COLO829 (cell line): ENCODE measurements at regions not wholly inside any gene's neighbourhood (a gene's known extent, or its start where the extent isn't known, plus 50 kb on each side); places are given as distances from the start of the nearest gene placed in this dataset.

Experiments used
- DNase-seq: peaks from one replicate; pipeline ENCODE4 v3.0.0; 2012; ENCODE audit warnings: low spot score

DNA sequence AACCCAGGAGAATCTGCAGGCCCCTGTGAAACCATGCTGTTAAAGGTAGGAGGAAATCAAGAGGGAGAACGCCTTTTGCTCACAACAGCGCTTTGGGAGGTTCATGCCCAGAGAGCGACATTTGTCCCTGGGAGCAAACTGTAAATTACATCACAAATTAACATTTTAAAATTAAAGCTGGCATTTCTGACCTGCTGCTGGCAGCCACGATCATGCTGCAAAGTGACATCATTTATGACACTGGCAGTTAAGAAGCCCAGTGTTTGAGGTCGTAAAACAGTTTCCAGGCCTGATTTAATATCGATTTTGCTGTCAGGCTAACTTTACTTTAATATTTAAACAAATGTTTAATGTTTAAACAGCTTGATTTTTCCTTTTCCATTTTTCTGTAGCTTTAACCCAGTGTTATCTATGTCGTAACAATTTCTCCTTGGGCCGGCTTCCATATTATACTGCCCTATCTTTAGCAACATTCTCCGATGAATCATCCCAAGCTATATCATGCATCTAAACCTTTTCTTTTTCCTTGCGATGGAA lies 86.5 kb upstream of the NPVF start:
- no peak for DNase-seq

DNA sequence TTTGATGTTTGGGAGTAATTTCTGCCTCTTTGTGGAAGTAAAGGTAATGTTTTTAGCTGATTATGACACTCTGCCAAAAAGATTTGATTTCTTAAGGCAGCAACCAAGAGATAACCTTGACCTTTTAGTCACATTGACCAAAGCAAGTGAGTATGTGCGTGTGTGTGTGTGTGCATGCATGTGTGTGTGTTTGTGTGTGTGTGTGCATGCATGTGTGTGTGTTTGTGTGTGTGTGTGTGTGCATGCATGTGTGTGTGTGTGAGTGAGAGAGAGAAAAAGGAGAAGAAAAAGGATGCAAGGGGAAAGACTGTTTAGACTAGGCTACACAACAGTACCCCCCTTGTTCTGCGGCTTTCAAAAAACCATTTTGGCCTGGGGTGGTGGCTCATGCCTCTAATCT lies 88.1 kb upstream of the NPVF start:
- DNase-seq = no peak

DNA sequence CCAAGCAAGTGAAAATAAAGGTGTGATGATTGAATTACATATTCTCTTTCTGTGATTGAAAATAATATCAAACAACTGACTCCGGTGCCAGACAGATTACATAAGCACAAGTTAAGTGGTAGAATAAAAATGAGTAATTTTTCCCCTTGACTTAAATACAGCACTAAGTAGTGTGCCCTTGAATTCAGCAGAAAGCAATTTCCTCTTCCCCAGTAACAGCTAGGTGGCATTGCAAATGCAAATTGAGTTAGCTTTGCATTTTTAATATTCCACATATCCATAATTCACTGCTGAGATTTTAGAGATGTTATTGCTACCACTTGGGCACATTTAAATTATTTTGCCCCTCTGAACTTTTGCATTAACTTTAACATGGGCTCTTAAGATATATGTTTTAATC lies 89.8 kb upstream of the NPVF start:
- DNase-seq = no peak

DNA sequence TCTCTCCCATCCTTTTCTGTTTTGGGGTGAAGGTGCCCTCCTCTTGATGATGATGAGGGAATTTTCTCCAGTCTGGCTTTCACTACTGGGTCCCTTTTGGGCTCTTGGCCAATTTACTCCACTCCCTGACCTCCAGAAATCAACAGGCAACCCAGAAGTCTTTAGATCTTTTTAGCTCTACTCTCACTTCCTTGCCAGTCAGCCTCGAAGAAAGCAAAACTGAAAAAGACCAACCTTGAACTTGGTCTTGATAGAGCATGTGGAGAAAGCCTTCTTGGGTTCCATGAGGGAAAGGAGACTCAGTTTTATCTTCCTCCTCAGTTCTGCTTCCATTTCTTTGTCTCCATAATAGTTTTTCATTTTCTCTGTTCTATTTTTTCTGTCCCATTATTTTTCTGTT lies 91.4 kb upstream of the NPVF start:
- no peak for DNase-seq

DNA sequence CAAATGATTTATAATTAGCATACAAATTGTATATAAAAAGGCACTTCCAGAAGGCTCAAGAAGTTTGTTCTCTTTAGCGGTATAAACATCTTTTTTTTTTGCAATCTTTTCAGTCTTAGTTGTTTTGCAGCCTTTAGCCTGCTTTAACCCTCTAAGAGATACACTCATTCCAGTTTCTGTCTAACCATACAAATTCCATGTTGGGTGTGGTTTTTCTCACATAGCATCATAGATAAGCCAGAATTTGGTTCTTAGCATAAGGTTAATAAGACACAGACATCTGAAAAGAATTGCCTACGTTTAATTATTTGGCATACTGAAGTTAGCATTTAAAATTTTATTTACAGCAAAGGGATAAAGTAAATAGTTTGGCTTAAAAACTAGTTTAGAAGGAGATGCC lies 92.5 kb upstream of the NPVF start:
- no peak for DNase-seq

DNA sequence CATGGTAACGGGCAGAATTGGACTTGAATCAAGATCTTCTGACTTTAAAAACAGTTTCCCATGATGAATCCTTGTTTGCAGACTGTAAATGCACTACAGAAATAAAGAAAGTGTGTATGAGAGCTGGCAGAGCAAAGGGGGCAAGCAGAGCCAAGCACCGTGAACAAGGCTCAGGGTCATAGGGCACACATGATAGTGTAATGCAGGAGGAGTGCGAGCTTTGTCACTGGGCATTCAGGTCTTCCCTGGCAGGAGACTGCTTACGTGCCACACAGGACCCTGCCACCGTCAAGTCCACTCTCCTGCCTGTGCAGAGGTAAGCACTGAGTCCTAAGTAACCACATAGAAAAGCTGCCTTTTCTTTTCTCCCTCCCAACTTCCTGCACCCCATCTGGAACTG lies 93.1 kb upstream of the NPVF start:
- DNase-seq = no peak

DNA sequence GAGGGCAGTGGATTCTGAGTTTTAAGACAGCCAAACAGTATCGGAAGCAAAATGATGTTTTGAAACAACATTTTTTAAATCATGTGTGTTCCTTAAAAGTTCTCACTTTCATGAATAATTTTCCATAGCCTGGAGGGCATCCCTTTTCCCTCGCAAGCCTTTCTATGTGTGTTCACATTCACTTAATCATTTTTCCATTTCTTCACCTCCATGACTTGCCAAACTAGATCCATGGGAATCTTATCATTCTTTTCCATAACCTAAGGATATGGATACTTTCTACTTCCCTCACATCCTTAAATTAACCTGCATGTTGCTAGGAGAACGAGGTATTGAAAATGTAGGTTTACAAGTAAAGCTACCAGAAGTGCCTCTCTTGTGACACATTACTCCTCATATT lies 94.2 kb upstream of the NPVF start:
- no peak for DNase-seq

DNA sequence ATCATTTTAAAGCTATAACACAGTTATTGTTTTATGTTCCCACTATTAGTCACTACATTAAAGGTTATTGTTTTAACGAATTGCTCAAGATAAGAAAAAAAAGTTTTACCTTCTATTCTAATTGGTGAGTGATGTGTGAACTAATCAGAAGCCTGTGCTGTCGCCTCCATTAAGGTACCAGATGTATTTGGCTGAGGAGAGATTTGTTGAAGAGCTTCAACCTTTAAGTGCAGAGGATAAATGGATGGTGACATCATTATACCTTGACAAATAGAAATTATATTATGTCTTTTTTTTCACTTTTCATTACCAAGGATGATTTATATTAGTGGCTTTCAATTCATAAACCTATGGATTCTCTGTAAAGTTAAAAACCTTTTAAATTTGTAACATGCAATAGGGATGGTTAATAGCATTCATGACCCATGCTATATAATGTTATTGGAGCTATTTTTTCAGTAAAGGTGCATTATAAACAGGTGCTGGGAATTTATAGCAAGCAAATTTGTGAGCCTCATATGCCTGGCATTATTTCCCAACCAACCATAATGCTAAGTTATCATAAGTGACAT lies 97.0 kb upstream of the NPVF start:
- no peak for DNase-seq

DNA sequence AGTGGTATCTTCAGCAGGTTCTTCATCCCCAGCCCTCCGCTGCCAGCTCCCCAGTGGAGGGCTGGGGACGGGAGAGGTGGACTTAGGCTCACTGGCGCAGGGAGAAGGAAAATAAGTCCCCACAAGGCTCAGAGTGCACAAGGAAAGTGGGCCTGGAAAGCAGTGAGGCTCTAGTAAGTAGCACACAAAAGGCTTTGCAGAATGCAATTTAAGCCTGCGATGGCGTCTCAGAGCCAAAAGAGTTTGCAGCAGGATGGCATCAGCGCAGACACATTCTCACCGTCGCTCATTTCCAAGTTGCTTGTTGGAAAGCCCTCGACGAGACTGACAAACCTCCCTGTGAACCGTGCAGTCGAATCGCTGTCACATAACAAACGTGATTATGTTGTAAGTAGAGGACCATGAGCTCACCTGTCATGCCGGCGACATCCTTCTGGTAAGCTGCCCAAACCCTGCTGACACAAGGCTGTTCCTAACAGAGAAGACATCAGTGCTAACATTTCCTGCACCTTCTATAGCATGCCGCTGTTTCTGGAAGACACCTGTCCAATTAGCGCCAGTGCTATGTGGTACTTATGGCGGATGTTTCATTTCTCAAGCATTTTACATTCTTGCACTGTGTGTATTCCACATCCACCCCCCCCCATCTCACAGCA lies 98.3 kb upstream of the NPVF start:
- DNase-seq = no peak

DNA sequence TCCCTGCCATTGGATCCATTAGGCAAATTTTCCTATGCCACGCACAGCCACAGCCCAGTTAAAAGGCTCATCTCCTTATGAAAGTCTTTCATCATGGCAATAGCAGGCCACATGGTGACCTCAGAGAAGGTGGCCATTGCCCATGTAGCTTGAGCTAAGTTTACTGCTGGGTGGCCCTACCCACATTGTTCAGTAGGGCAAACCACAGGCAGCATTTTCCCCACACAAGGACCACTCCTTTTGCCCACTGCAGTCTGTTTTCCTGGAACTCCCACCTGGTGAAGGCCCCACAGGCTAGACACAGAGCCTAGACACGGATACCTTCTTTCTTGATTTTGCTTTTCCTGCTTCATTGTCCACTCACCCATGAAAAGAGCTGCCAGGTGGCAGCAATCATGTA lies 101.5 kb upstream of the NPVF start:
- DNase-seq = no peak

DNA sequence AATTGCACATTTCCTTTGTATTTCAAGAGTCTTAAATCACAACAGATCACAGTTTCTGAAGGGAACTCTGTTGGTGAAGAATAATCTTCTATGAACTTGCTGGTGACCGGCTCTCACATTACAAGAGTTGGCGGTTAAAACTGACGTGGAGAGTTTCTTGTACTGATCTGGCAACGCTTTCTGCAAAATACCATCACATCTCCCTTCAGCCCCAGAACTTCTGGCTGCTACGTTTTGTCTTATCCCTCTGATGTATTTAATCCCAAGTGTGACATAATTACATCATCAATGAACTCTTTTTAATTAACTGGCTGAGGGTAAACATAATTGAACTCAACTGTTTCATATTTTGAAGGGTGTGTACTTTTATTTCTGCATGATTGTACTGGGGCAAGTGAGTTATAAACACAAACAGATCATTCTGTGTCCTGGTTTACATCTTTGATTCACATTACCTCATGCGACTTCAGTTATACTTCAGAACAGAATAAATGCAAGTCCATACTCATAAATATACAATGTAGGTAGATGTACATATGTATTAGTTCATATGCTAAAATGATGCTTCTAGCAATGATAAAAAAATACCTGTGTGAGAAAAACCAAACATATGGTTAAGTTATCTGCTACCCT lies 105.1 kb upstream of the NPVF start:
- no peak for DNase-seq

DNA sequence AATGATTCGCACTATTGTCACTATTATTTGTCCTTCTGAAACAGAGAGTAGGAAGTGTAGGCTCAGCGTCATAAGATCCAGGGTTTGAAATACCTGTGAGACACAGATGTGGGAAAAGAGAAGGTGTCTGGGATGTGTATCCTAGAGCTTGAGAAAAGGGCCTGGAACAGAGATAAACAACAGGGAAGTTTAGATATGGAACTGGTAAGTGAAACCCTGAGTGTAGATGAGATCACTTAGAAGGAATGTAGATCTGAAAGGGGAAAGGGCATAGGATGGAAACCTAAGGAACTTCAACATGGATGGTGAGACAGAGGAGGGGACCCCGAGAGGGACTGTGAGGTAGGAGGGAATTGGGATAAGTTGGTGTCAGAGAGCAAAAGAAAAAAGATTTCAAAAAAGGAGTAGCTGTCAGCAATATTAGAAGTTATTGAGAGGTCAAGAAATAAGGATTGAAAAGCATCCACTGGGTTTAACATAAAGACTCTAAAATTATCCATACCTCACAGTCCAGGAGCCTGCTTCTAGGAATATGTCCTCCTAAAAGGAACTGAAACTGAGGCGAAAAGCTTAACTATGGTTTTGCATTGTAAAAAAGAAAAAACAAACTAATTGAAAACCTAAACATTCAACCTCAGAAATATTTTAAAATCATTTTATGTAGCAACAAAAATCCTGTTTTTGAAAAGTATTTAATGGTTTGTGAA lies 119.2 kb upstream of the NPVF start:
- DNase-seq = no peak

DNA sequence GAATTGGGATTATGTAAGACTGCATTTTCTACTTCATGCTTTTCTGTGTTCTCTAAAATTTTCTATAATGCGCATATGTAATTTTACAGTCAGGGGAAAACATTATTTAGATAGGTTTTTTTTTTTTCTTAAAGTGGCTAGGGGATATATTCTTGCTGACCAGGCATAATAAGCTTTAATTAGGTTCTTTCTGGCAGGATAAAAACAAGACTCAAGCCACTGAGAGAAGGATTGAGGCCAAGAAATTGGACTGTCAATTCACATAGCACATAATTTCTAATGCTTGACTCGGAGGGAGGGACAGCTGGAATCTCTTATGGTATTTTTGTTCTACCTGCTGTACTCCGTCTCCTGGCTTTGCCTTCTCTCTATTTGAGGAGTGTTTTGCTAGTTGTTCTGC lies 119.8 kb upstream of the NPVF start:
- DNase-seq = no peak

DNA sequence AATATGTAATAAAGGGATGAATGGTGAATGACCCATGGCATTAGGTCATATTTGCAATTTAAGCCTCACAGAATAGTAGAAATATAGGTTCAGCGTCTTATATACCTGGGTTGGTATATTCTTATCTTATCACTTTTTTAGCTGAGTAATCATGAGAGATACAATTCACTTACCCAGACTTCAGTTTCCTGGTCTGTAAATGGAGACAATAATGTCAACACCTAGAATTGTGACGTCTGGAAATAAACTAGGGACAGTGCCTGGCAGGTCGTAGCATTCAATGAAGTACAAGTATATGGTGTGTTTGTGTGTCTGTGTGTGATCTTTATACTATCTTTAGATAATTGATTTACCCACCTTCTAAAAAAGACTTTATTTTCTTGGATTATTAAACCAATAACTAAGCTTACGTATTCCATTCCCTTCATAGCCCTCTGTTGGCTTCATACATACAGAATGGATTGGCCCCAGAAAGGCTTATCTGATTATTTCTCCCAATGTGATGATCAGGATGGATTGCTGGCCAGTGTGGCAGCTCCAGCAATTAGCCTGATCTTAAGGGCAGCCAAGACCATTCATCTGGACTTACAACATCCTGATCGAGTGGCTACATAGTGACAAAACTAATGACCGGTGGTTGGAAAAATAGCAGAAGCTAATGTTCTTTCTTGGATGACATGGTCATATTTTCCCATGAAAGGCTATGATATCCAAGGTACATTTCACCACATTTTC lies 121.2 kb upstream of the NPVF start:
- no peak for DNase-seq

DNA sequence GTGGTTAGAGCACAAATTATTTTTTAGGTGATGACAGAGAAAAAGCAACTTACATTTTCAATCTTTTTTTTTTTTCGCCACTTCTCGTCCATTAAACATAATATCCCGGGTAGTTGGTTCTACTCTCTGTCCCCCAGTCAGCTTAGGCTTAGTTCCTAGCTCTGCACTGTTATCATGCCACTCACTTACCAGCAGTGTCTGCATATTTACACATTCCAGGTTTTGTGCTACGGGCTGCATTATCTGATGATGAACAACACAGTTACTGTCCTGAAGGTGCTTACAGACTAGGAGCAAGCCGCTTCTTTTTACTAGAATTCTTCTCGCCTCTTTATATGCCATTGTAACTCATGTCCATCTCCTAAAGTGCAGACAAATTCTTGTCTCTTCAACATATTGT lies 121.8 kb upstream of the NPVF start:
- no peak for DNase-seq

DNA sequence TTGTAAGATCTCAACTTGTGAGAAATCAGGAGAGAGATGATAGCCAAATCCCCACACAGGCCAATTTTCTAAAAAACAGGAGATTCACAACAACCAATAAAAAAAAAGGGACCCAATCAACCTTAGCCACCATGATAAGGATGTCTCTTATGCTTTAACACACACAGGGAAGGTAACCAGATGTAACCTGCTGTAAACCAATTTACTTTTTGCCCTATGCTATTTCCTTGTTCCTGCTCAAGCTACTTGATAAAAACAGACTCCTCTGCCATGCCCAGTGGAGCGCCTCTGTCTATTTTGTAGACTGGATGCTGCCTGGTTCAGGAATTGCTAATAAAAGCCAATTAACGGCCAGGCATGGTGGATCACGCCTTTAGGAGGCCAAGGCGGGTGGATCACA lies 123.5 kb upstream of the NPVF start:
- no peak for DNase-seq

DNA sequence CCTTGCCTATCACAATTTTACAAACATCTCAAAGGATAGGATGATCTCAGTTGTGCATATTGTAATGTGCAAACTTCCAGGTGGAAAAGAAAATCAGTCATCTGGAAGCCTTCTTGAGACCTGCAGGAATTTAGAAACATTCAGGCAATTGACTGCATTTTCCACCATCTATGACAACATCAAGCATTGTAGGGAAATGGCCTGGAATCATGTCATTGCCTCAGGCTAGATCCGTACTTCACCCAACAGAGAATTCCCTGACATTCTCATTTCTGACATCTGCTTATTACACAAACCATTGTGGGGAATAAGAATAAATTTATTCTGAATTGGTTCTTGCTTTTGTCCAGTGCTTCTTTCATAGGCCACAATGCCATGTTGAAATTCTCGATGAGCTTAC lies 124.9 kb upstream of the NPVF start:
- DNase-seq = no peak

DNA sequence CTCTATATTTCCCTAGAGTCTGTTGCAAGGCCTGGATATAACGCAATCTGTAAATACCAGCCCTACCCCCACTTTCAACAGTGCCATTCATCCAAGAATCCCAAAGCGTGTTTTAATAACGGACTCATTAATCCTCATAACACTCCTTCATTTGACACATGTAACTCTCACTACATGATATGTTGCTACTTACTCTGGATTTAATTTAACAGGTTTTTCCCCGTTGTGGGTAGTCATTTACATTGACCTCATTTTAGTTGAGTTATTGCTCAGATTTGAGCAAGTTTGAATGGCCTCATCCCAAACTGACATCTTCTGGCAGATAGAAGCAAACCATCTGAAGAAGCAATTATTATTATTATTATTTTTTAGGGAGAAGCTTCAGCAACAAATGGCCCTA lies 125.4 kb upstream of the NPVF start:
- DNase-seq = no peak

DNA sequence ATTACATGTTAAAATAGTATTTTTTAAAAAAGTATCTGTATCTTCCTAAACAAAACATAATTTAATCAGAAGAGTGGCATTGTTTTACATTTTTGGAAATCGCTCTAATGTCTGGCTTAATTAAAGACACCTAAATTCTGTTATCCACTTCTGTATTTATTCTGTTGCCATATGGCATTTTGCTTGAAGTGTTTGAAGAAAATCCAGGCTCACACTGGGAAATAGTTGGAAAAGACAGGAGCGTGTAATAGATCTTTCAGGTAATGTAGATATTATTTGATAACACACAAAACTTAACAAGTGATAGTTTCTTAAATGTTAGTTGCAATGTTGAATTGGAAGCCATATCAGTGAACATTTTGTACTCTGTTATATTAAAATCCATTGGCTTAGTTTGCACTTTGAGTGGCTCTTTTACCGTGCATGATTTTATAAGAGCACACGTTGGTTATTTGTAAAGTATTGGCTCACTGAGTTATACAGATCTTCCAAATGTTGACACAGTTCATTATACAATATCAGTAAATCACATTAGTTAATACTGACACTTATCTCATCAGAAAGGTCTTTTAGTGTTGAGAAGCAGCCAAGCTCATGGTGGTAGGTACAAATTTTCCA lies 128.4 kb upstream of the NPVF start:
- no peak for DNase-seq

DNA sequence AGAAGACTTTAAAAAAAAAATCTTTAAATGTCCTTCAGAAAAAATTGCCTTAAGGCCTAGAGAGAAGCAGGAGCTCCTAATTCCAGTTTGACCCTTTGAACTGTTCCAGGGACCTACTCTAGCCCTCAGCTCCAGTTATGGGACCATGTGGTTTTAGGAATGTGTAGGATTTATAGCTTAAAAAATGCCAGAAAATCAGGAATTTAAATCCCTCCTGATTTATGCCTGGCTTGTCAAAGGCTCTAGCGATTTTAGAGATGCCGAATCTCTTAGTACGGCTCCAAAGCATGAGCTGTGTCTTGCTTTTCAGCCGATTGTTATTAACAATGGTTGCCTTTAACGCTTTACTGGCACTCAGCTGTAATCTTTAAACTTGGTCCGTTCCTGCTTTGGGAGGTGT lies 130.6 kb upstream of the NPVF start:
- DNase-seq = no peak

DNA sequence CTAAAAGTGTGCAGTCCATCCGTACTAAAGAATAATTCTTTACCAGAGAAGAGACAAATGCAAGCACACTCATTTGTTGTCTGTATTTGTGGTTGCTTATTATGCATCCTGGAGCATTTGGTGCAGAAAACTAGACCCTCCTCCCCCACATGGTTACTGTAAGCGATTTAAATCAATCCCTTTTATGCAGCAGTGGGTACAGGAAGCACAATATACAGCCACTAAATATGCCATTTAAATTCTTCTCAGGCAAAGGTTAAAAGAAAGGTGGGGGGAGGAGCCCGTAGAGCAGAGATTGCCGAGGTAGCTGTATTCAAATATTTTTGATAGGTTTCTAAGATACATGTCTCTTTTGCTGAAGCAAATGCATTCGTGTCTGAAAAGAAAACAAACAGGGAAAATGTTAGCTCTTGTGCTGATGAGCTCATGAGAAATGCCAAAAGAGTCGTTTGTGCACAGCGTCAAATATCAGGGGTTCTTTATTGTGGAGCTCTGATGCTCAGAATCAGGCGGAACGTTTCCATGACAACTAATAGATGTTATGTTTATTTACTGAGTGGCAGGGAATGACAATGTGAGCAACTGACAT lies 131.3 kb upstream of the NPVF start:
- peak; percentile 36 for DNase-seq

DNA sequence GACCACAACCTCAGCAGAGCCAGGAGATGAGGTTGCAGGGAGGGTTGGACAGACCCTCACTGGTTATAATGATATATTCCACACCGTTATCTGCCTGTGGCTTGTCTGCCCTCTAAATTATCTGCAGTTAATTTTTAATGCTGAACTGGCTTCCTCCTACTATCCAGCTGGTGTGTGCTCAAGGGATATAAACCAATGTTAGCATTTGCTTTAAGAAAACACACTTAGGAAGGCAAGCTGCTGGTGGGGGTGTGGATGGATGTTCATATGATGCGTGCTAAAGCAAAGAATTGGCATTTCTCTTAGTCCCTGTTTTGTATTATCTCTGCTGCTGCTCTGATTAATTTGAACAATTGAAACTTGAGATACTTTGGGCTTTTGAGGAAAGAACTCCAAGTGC lies 132.2 kb upstream of the NPVF start:
- no peak for DNase-seq
